ENCODE measurements at regions not wholly inside any gene's neighbourhood (a gene's known extent, or its start where the extent isn't known, plus 50 kb on each side); places are given as distances from the start of the nearest gene placed in this dataset.

- TF ChIP-seq STAT6 (CRISPR knock-in tag; IDR thresholded peaks at IDR 0.05; ENCODE audit: borderline replicate concordance) = no peak
- no peak for TF ChIP-seq CTCF (CRISPR knock-in tag; IDR thresholded peaks at IDR 0.05)
- no peak for TF ChIP-seq ZUFSP (CRISPR knock-in tag; IDR thresholded peaks at IDR 0.05; ENCODE audit: borderline replicate concordance)
- TF ChIP-seq YY1 (IDR thresholded peaks at IDR 0.05; ENCODE audit: insufficient read depth, insufficient replicate concordance, low read depth, low read length) = no peak
- no peak for TF ChIP-seq POLR2A (IDR thresholded peaks at IDR 0.05; ENCODE audit: insufficient read depth in 1 of 2, low read depth in 2 of 2, low read length in 2 of 2)
- TF ChIP-seq ELK4 (CRISPR knock-in tag; IDR thresholded peaks at IDR 0.05; ENCODE audit: borderline replicate concordance) = no peak
- TF ChIP-seq ZNF629 (CRISPR knock-in tag; conservative IDR thresholded peaks at IDR 0.05) = no peak
- TF ChIP-seq CREM (IDR thresholded peaks at IDR 0.05) = no peak
- TF ChIP-seq CREM (CRISPR knock-in tag; IDR thresholded peaks at IDR 0.05) = no peak
- TF ChIP-seq RAD21 (CRISPR knock-in tag; IDR thresholded peaks at IDR 0.05) = no peak
- TF ChIP-seq ZNF282 (IDR thresholded peaks at IDR 0.05; ENCODE audit: partially characterized antibody) = no peak
Observed at GRCh38 chr11:69935941-69936505, 116.8 kb upstream of the FGF3 start.

Data from HepG2 (cell line).